Liver (tissue), 3 donors: ENCODE measurements at regions not wholly inside any gene's neighbourhood (a gene's known extent, or its start where the extent isn't known, plus 50 kb on each side); places are given as distances from the start of the nearest gene placed in this dataset.

ENCODE experiments used
- CTCF ChIP-seq: fragments of 150-350 bp; IDR thresholded peaks from 2 replicates; pipeline ENCODE4 v1.5.1; 2017; ENCODE audit warnings: improper control_type of control experiment, low read depth, low read length; ENCODE audit not compliant: missing input control
- FOXA2 ChIP-seq: IDR thresholded peaks from 2 replicates; pipeline ENCODE4 v1.6.1; 2016; ENCODE audit warnings: antibody characterized with exemption
- JUND ChIP-seq, 2 donors: IDR thresholded peaks; 2 replicates each; pipeline ENCODE4 v1.6.1; 2016; ENCODE audit warnings: antibody characterized with exemption in 2 of 2
- MAX ChIP-seq: IDR thresholded peaks from 2 replicates; pipeline ENCODE4 v1.6.1; 2016; ENCODE audit warnings: antibody characterized with exemption
- RXRA ChIP-seq, 2 donors: IDR thresholded peaks; 2 replicates each; pipeline ENCODE4 v1.6.1; 2017 to 2018; ENCODE audit warnings: antibody characterized with exemption in 2 of 2, mild to moderate bottlenecking in 1 of 2
- YY1 ChIP-seq: IDR thresholded peaks from 2 replicates; pipeline ENCODE4 v1.6.1; 2016; ENCODE audit warnings: antibody characterized with exemption, mild to moderate bottlenecking
- ZBTB33 ChIP-seq: IDR thresholded peaks from 2 replicates; pipeline ENCODE4 v1.6.1; 2016; ENCODE audit warnings: antibody characterized with exemption
- donor health status: healthy.
- donor health status: healthy.

GRCh38 chr13:87614276-87614675, 56.9 kb upstream of the SLITRK5 start:
- TF ChIP-seq CTCF (no peak), MAX (no peak), ZBTB33 (no peak), JUND (IDR thresholded peaks at IDR 0.05) (no peak), RXRA (IDR thresholded peaks at IDR 0.05) (no peak), FOXA2 (no peak), YY1 (no peak)
